WTC11 (cell line): ENCODE measurements at regions not wholly inside any gene's neighbourhood (a gene's known extent, or its start where the extent isn't known, plus 50 kb on each side); places are given as distances from the start of the nearest gene placed in this dataset.

Experiments used
- CREM ChIP-seq: sonication (generic); formaldehyde crosslinking; IDR thresholded peaks from 2 replicates; pipeline ENCODE4 v1.8.1; 2022; ENCODE audit warnings: mild to moderate bottlenecking, missing genetic modification reagents, moderate library complexity
- ETV6 ChIP-seq: sonication (generic); formaldehyde crosslinking; IDR thresholded peaks from 2 replicates; pipeline ENCODE4 v1.8.1; 2022; ENCODE audit warnings: mild to moderate bottlenecking, missing genetic modification reagents
- NFYB ChIP-seq: sonication (generic); formaldehyde crosslinking; conservative IDR thresholded peaks from 2 replicates; pipeline ENCODE4 v1.8.0; 2022; ENCODE audit warnings: low read depth, missing genetic modification reagents
- ZNF232 ChIP-seq: sonication (generic); formaldehyde crosslinking; IDR thresholded peaks from 2 replicates; pipeline ENCODE4 v1.8.0; 2022; ENCODE audit warnings: mild to moderate bottlenecking, missing genetic modification reagents
- TF ChIP-seq, protein P1 (sequence below): sonication (generic); formaldehyde crosslinking; IDR thresholded peaks from 2 replicates; pipeline ENCODE4 v1.8.1; 2022; ENCODE audit warnings: missing genetic modification reagents, borderline replicate concordance
- TF ChIP-seq, protein P2 (sequence below): fragments of 200-600 bp; IDR thresholded peaks from 2 replicates; pipeline ENCODE4 v1.8.0; 2022; ENCODE audit warnings: antibody characterized with exemption
- TF ChIP-seq, protein P3 (sequence below): sonication (generic); formaldehyde crosslinking; IDR thresholded peaks from 2 replicates; pipeline ENCODE4 v1.8.0; 2022; ENCODE audit warnings: mild to moderate bottlenecking, missing genetic modification reagents
- TF ChIP-seq, protein P4 (sequence below): sonication (generic); formaldehyde crosslinking; IDR thresholded peaks from 2 replicates; pipeline ENCODE4 v1.8.0; 2022; ENCODE audit warnings: mild to moderate bottlenecking, missing genetic modification reagents
- TF ChIP-seq, protein P5 (sequence below): sonication (generic); formaldehyde crosslinking; IDR thresholded peaks from 2 replicates; pipeline ENCODE4 v1.8.1; 2023; ENCODE audit warnings: mild to moderate bottlenecking, moderate library complexity, missing genetic modification reagents

DNA sequence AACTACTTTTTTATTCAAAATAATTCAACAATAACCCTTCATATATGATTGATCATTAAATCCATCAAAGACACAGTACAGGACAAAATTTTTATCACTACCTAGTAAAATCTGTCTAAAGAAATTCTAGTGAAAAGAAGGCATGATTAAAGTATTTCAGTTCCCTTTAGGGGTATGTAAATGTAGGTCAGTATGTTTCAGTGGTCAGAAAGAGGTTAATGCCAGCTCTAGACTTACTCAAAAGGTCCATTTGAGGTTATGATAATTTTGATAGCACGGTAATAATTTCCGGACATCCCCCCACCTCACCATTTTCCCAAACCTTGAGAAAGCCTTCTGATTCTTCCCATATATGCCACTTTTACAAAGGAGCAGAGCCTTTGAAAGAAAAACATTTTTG is 193.5 kb upstream of the ID4 start:
- no peak for TF ChIP-seq ZNF232 (CRISPR knock-in tag)
- TF ChIP-seq, protein P1, sequence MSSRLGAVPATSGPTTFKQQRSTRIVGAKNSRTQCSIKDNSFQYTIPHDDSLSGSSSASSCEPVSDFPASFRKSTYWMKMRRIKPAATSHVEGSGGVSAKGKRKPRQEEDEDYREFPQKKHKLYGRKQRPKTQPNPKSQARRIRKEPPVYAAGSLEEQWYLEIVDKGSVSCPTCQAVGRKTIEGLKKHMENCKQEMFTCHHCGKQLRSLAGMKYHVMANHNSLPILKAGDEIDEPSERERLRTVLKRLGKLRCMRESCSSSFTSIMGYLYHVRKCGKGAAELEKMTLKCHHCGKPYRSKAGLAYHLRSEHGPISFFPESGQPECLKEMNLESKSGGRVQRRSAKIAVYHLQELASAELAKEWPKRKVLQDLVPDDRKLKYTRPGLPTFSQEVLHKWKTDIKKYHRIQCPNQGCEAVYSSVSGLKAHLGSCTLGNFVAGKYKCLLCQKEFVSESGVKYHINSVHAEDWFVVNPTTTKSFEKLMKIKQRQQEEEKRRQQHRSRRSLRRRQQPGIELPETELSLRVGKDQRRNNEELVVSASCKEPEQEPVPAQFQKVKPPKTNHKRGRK (CRISPR knock-in tag) = no peak
- TF ChIP-seq, protein P2, sequence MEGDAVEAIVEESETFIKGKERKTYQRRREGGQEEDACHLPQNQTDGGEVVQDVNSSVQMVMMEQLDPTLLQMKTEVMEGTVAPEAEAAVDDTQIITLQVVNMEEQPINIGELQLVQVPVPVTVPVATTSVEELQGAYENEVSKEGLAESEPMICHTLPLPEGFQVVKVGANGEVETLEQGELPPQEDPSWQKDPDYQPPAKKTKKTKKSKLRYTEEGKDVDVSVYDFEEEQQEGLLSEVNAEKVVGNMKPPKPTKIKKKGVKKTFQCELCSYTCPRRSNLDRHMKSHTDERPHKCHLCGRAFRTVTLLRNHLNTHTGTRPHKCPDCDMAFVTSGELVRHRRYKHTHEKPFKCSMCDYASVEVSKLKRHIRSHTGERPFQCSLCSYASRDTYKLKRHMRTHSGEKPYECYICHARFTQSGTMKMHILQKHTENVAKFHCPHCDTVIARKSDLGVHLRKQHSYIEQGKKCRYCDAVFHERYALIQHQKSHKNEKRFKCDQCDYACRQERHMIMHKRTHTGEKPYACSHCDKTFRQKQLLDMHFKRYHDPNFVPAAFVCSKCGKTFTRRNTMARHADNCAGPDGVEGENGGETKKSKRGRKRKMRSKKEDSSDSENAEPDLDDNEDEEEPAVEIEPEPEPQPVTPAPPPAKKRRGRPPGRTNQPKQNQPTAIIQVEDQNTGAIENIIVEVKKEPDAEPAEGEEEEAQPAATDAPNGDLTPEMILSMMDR = no peak
- TF ChIP-seq, protein P3, sequence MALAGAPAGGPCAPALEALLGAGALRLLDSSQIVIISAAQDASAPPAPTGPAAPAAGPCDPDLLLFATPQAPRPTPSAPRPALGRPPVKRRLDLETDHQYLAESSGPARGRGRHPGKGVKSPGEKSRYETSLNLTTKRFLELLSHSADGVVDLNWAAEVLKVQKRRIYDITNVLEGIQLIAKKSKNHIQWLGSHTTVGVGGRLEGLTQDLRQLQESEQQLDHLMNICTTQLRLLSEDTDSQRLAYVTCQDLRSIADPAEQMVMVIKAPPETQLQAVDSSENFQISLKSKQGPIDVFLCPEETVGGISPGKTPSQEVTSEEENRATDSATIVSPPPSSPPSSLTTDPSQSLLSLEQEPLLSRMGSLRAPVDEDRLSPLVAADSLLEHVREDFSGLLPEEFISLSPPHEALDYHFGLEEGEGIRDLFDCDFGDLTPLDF (CRISPR knock-in tag) = no peak
- TF ChIP-seq, protein P4, sequence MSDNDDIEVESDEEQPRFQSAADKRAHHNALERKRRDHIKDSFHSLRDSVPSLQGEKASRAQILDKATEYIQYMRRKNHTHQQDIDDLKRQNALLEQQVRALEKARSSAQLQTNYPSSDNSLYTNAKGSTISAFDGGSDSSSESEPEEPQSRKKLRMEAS = no peak
- no peak for TF ChIP-seq ETV6 (CRISPR knock-in tag)
- TF ChIP-seq, protein P5, sequence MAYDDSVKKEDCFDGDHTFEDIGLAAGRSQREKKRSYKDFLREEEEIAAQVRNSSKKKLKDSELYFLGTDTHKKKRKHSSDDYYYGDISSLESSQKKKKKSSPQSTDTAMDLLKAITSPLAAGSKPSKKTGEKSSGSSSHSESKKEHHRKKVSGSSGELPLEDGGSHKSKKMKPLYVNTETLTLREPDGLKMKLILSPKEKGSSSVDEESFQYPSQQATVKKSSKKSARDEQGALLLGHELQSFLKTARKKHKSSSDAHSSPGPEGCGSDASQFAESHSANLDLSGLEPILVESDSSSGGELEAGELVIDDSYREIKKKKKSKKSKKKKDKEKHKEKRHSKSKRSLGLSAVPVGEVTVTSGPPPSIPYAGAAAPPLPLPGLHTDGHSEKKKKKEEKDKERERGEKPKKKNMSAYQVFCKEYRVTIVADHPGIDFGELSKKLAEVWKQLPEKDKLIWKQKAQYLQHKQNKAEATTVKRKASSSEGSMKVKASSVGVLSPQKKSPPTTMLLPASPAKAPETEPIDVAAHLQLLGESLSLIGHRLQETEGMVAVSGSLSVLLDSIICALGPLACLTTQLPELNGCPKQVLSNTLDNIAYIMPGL (CRISPR knock-in tag) = no peak
- TF ChIP-seq CREM = no peak
- no peak for TF ChIP-seq NFYB (CRISPR knock-in tag)
